MCF 10A (cell line): ENCODE measurements at regions not wholly inside any gene's neighbourhood (a gene's known extent, or its start where the extent isn't known, plus 50 kb on each side); places are given as distances from the start of the nearest gene placed in this dataset.

Source experiments
- BruUV-seq: library from RNA; stranded (reverse); fragments of 400-500 nt; replicated peaks from 2 replicates; lab custom pipeline; 2021; lab: Mats Ljungman, UMichigan
- CTCF ChIA-PET: fragments of 300-600 bp; sonication (Branson Sonifier 250); formaldehyde crosslinking; extraction: SDS; loops from one replicate; lab custom pipeline; 2021; ENCODE audit warnings: antibody characterized with exemption, inconsistent platforms; lab: Yijun Ruan, JAX
- POLR2A ChIA-PET: fragments of 300-600, 350-650 bp; sonication (Branson Sonifier 250); formaldehyde crosslinking; extraction: SDS; loops from one replicate; lab custom pipeline; 2020; ENCODE audit warnings: antibody characterized with exemption, inconsistent platforms; lab: Yijun Ruan, JAX
- DNase-seq: peaks from one replicate; pipeline ENCODE4 v3.0.0-alpha.2; 2018; ENCODE audit not compliant: unreplicated experiment
- H3K27ac Mint-ChIP-seq: one replicate; pipeline ENCODE4 v1.8.0; 2022; ENCODE audit warnings: mild to moderate bottlenecking, low read depth, mixed read lengths; ENCODE audit not compliant: unreplicated experiment
- H3K27me3 Mint-ChIP-seq: one replicate; pipeline ENCODE4 v1.8.0; 2022; ENCODE audit warnings: mixed read lengths; ENCODE audit not compliant: insufficient read depth, unreplicated experiment
- H3K36me3 Mint-ChIP-seq: one replicate; pipeline ENCODE4 v1.8.0; 2022; ENCODE audit warnings: mild to moderate bottlenecking, moderate library complexity, mixed read lengths; ENCODE audit not compliant: insufficient read depth, unreplicated experiment
- H3K4me1 Mint-ChIP-seq: one replicate; pipeline ENCODE4 v1.8.0; 2022; ENCODE audit warnings: mixed read lengths; ENCODE audit not compliant: insufficient read depth, unreplicated experiment
- H3K4me3 Mint-ChIP-seq: one replicate; pipeline ENCODE4 v1.8.0; 2022; ENCODE audit warnings: mild to moderate bottlenecking, moderate library complexity, mixed read lengths; ENCODE audit not compliant: unreplicated experiment
- H3K9me3 Mint-ChIP-seq: one replicate; pipeline ENCODE4 v1.8.0; 2022; ENCODE audit warnings: mixed read lengths; ENCODE audit not compliant: unreplicated experiment
- CTCF ChIP-seq: fragments of 200-600 bp; IDR thresholded peaks from one replicate; pipeline ENCODE4 v1.8.0; 2022; ENCODE audit warnings: antibody characterized with exemption, mild to moderate bottlenecking; ENCODE audit not compliant: unreplicated experiment
- intact Hi-C: fragments of 100-400 bp; cut with micrococcal nuclease; formaldehyde crosslinking; loops from 2 replicates; pipeline ENCODE4 v1.14.1; 2022

DNA sequence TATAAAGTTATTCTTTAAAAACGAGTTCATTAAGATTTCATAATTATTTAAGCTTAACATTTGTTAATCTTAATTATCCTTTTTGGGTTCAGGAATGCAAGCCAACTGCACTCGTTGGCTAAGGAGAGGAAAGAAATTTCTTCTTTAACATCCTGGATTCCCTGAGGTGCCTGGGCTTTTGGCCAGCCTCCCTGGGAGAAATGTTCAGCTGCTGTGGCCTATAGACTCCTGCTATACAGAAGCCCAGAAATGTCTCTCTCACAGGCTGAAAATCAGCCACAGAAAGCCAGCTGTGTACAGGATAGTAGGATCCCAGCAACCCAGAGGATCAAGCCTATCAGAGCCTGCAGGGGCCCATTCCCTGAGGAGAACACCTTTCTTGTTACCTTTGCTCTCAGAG is 430.3 kb downstream of the XIRP2 start:
- intact Hi-C loops, result no loop called here

GRCh38 chr2:167310442-167310841 is 422.2 kb downstream of the XIRP2 start:
- intact Hi-C loops, result no loop called here
- BruUV-seq, result no TSS peak
- no peak for TF ChIP-seq CTCF
- H3K27me3 Mint-ChIP-seq, result peaks cover 87% of the 10 kb centered on the region
- DNase-seq, result no peak
- no peaks in the 10 kb centered on the region for H3K9me3 Mint-ChIP-seq
- H3K4me3 Mint-ChIP-seq, result no peak overlapping the region
- POLR2A ChIA-PET, result no interaction called here
- no peaks in the 10 kb centered on the region for H3K4me1 Mint-ChIP-seq
- no peaks in the 10 kb centered on the region for H3K36me3 Mint-ChIP-seq
- no peak overlapping the region for H3K27ac Mint-ChIP-seq
- CTCF ChIA-PET, result no interaction called here

More for the DNA sequence above, 430.3 kb downstream of the XIRP2 start:
- BruUV-seq, result no TSS peak
- Mint-ChIP-seq H3K27me3 (peaks cover 87% of the 10 kb centered on the region), H3K36me3 (no peaks in the 10 kb centered on the region), H3K4me1 (no peaks in the 10 kb centered on the region), H3K27ac (no peak overlapping the region), H3K4me3 (no peak overlapping the region), H3K9me3 (no peaks in the 10 kb centered on the region)
- no peak for DNase-seq
- CTCF ChIA-PET, result no interaction called here
- POLR2A ChIA-PET, result interaction anchor here (0.6 to 0.7 kb wide), 2 partner anchors 110 to 624 kb away, joined by 3 read pairs; no protein-coding TSS in a partner anchor
- TF ChIP-seq CTCF, result no peak
